ENCODE measurements at regions not wholly inside any gene's neighbourhood (a gene's known extent, or its start where the extent isn't known, plus 50 kb on each side); places are given as distances from the start of the nearest gene placed in this dataset.
A peak's percentile ranks its signal among the peaks of the same experiment; 100 is the strongest.

DNA sequence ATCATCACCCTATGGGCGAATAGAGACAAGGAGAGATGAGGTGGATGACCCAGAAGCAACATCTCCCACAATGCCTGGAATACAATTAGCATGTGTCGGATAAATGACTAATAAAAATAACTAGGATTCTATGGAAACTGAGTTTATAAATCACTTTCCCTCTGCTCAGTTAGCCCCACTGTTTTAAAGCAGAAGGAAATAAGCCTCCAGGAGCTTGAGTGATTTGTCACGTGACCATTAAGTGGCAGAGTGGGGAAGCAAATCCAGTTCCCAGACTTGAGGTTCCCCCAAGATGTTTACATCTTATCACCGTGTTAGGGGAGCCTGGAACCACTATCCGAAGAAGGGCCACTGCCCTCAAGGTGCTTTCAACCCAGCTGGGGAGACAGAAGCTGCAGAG is 136.5 kb upstream of the CCND2 start:
- WGBS, 2 experiments (ENCODE audit: low coverage in 1 of 2, low lambda C conversion rate in 2 of 2, missing lambda C conversion rate in 2 of 2), result 24 to 27% methylated on average over 5 of the region's 5 CpGs
- no peaks in the 10 kb centered on the region for H3K27me3 ChIP-seq (replicated peaks; ENCODE audit: insufficient read depth)
- H3K27ac ChIP-seq, result no peak overlapping the region

DNA sequence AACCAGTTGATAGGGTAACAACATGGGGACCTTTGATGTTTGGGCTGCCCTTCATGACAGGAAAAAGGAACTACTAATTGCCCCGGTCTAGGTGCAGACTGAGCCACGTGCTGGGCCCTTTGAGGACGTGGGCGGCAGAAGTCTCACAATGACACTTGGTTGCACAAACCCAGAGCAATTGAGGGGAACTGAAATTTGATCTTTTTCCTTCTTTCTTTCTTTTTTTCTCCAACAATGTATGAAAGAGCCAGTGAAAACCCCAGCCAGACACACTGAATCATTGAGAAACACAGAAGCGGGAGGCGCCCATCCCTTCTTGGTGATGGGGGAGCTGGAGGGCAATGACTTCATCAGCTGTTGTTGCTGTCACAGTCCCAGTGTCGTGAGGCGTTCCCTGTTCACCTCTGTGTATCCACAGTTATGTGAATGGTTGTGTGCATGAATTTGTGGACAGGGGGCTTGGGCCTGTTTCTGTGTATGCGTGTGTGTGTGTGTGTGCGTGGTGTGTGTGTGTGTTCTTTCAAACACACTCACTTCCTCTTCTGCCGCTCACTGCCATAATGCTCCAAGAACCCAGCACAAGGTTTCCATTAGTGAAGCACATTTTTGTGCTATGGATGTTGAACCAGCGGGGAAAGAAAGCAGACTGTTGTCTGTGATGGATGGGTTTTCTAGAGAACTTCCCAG is 137.5 kb upstream of the CCND2 start:
- H4K20me1 ChIP-seq (ENCODE audit: insufficient read depth), result no peaks in the 10 kb centered on the region
- H3K79me2 ChIP-seq (ENCODE audit: insufficient read depth), result no peaks in the 10 kb centered on the region
- no peaks in the 10 kb centered on the region for H3K36me3 ChIP-seq (ENCODE audit: low read depth)
- no peak overlapping the region for H3K4me2 ChIP-seq (ENCODE audit: unreplicated experiment)
- WGBS, 2 experiments (ENCODE audit: low coverage in 1 of 2, low lambda C conversion rate in 2 of 2, missing lambda C conversion rate in 2 of 2), result 1 to 3% methylated on average over 12 of the region's 12 CpGs
- no peaks in the 10 kb centered on the region for H3K27me3 ChIP-seq (replicated peaks; ENCODE audit: insufficient read depth)
- no peak overlapping the region for H2AFZ ChIP-seq
- H3K9me2 ChIP-seq (ENCODE audit: insufficient read depth), result no peaks in the 10 kb centered on the region
- H3K27ac ChIP-seq, result no peak overlapping the region
- H3K9ac ChIP-seq, result no peak overlapping the region
- no peak overlapping the region for H3K4me3 ChIP-seq
- H3F3A ChIP-seq (ENCODE audit: insufficient read depth), result no peaks in the 10 kb centered on the region
- no peaks in the 10 kb centered on the region for H3K4me1 ChIP-seq (ENCODE audit: insufficient read depth)
- in situ Hi-C loops (cut with MboI), result no loop called here
- peak; percentile 36 for DNase-seq
- H3K9me3 ChIP-seq (ENCODE audit: low read depth), result no peaks in the 10 kb centered on the region
- TF ChIP-seq EZH2 (IDR thresholded peaks at IDR 0.05; ENCODE audit: insufficient read depth, poor library complexity, severe bottlenecking) (no peak), EZH2phosphoT487 (IDR thresholded peaks at IDR 0.05; ENCODE audit: insufficient read depth, low read depth) (no peak)

More for the DNA sequence above, 136.5 kb upstream of the CCND2 start:
- H3K36me3 ChIP-seq (ENCODE audit: low read depth), result no peaks in the 10 kb centered on the region
- no peaks in the 10 kb centered on the region for H3K79me2 ChIP-seq (ENCODE audit: insufficient read depth)
- H3K4me1 ChIP-seq (ENCODE audit: insufficient read depth), result no peaks in the 10 kb centered on the region
- H3K9me3 ChIP-seq (ENCODE audit: low read depth), result no peaks in the 10 kb centered on the region
- no peak overlapping the region for H2AFZ ChIP-seq
- H3K9me2 ChIP-seq (ENCODE audit: insufficient read depth), result no peaks in the 10 kb centered on the region
- no peak for TF ChIP-seq EZH2phosphoT487 (IDR thresholded peaks at IDR 0.05; ENCODE audit: insufficient read depth, low read depth)
- no peak for TF ChIP-seq EZH2 (IDR thresholded peaks at IDR 0.05; ENCODE audit: insufficient read depth, poor library complexity, severe bottlenecking)
- H3K4me3 ChIP-seq, result no peak overlapping the region
- no peaks in the 10 kb centered on the region for H3F3A ChIP-seq (ENCODE audit: insufficient read depth)
- in situ Hi-C loops (cut with MboI), result no loop called here
- H3K4me2 ChIP-seq (ENCODE audit: unreplicated experiment), result no peak overlapping the region
- no peaks in the 10 kb centered on the region for H4K20me1 ChIP-seq (ENCODE audit: insufficient read depth)
- no peak for DNase-seq
- H3K9ac ChIP-seq, result no peak overlapping the region

DNA sequence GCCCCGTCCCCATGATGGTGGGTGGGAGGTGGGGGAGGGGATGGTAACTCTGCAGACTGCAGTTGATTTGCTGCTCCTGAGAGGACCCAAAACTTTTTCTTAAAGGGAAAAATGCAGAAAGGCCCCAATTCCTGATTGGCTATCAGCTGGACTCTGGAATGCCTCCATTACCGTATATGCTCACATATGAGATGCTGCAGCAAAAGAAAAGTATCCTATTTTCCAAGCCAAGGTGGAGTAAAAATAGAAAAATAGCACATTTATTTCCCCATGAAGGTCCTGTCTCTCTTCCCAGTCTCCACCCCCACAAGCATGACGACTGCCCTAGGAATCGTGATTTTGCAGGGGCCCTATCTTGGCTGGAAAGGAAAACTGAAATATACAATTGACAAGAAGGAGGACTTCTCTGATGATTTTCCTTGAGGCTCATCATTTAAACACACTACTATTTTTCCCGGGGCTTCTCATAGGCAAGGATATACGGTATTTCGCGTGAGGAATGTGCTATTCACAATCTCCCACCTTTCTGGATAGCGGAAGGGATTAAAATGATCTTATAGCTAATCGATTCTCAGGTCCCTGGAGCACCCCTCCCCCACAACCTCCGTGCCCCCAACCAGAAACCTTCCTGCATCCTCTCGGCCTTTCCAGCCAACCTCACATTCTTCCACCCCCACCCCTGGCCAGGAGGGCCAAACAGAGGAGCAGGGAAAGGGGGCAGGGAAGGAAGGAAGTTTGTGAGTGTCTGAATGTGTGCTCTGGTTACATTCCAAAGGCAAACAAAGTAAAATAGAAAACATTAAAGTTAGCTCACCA is 138.9 kb upstream of the CCND2 start:
- 25 to 31% methylated on average over 12 of the region's 12 CpGs for WGBS, 2 experiments (ENCODE audit: low coverage in 1 of 2, low lambda C conversion rate in 2 of 2, missing lambda C conversion rate in 2 of 2)
- H3K27me3 ChIP-seq (replicated peaks; ENCODE audit: insufficient read depth), result no peaks in the 10 kb centered on the region
- no peak overlapping the region for H3K9ac ChIP-seq
- no peaks in the 10 kb centered on the region for H3K9me2 ChIP-seq (ENCODE audit: insufficient read depth)
- H3K36me3 ChIP-seq (ENCODE audit: low read depth), result no peaks in the 10 kb centered on the region
- no peak for TF ChIP-seq EZH2phosphoT487 (IDR thresholded peaks at IDR 0.05; ENCODE audit: insufficient read depth, low read depth)
- TF ChIP-seq EZH2 (IDR thresholded peaks at IDR 0.05; ENCODE audit: insufficient read depth, poor library complexity, severe bottlenecking), result no peak
- no peak for DNase-seq
- no peaks in the 10 kb centered on the region for H3F3A ChIP-seq (ENCODE audit: insufficient read depth)
- H4K20me1 ChIP-seq (ENCODE audit: insufficient read depth), result no peaks in the 10 kb centered on the region
- H3K4me1 ChIP-seq (ENCODE audit: insufficient read depth), result no peaks in the 10 kb centered on the region
- H2AFZ ChIP-seq, result no peak overlapping the region
- H3K79me2 ChIP-seq (ENCODE audit: insufficient read depth), result no peaks in the 10 kb centered on the region
- no peak overlapping the region for H3K4me2 ChIP-seq (ENCODE audit: unreplicated experiment)
- H3K27ac ChIP-seq, result no peak overlapping the region
- no peaks in the 10 kb centered on the region for H3K9me3 ChIP-seq (ENCODE audit: low read depth)
- H3K4me3 ChIP-seq, result no peak overlapping the region
- in situ Hi-C loops (cut with MboI), result no loop called here

DNA sequence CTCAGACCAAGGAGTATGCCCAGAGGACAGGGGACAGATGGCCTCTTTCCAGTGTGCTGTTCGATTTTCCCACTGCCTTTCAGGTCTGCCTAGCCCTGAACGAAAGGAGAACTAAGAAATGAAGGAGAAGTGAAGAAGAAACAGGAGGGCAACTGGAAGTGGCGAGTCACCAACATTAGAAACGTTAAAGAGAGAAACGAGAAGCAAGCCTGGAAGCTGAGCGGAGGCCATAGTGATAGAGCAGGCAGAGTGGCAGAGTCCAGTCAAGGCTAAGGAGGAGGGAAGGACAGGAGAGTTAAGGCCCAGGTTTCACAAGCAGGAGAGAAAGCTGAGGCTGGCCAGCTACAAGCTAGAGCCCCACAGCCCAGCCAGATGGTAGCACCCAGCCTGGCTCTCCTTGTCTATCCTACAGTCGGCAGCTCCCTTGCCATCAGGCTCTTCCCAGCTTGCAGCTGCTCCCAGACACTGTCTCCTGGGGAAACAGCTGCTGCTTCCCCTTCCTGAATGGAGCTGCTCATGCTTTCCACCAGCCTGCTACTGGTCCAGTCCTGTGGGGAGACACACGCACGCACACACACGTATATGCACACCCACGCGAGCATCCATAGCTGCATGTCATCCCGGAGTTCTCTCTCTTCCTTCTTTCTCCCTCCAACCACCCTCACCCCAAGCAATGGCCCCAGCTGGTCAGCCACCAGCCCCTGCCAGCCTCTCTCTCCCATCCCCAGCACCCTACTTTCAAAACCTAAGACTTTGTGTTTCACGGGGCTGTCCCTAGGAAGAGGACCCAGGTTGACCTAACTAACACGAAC is 139.7 kb upstream of the CCND2 start:
- no peaks in the 10 kb centered on the region for H3K79me2 ChIP-seq (ENCODE audit: insufficient read depth)
- H3K4me3 ChIP-seq, result no peak overlapping the region
- TF ChIP-seq EZH2phosphoT487 (IDR thresholded peaks at IDR 0.05; ENCODE audit: insufficient read depth, low read depth), result no peak
- TF ChIP-seq EZH2 (IDR thresholded peaks at IDR 0.05; ENCODE audit: insufficient read depth, poor library complexity, severe bottlenecking), result no peak
- H3K36me3 ChIP-seq (ENCODE audit: low read depth), result no peaks in the 10 kb centered on the region
- H4K20me1 ChIP-seq (ENCODE audit: insufficient read depth), result no peaks in the 10 kb centered on the region
- no peak overlapping the region for H3K9ac ChIP-seq
- no peaks in the 10 kb centered on the region for H3K9me2 ChIP-seq (ENCODE audit: insufficient read depth)
- H3K9me3 ChIP-seq (ENCODE audit: low read depth), result no peaks in the 10 kb centered on the region
- H3K4me1 ChIP-seq (ENCODE audit: insufficient read depth), result no peaks in the 10 kb centered on the region
- no peaks in the 10 kb centered on the region for H3F3A ChIP-seq (ENCODE audit: insufficient read depth)
- WGBS, 2 experiments (ENCODE audit: low coverage in 1 of 2, low lambda C conversion rate in 2 of 2, missing lambda C conversion rate in 2 of 2), result 19 to 29% methylated on average over 15 of the region's 15 CpGs
- no peak overlapping the region for H3K27ac ChIP-seq
- no peaks in the 10 kb centered on the region for H3K27me3 ChIP-seq (replicated peaks; ENCODE audit: insufficient read depth)
- no peak overlapping the region for H3K4me2 ChIP-seq (ENCODE audit: unreplicated experiment)
- in situ Hi-C loops (cut with MboI), result no loop called here
- no peak for DNase-seq
- H2AFZ ChIP-seq, result no peak overlapping the region
